ENCODE measurements at regions not wholly inside any gene's neighbourhood (a gene's known extent, or its start where the extent isn't known, plus 50 kb on each side); places are given as distances from the start of the nearest gene placed in this dataset.

GRCh38 chr12:42985506-42985905 is 396.0 kb upstream of the PRICKLE1 start:
- TF ChIP-seq POLR2A (IDR thresholded peaks at IDR 0.05): no peak
- no peak for TF ChIP-seq CTCF (IDR thresholded peaks at IDR 0.05)
